ENCODE measurements at regions not wholly inside any gene's neighbourhood (a gene's known extent, or its start where the extent isn't known, plus 50 kb on each side); places are given as distances from the start of the nearest gene placed in this dataset.
"Not testable (repeated sequence)": the region's sequence is repeated elsewhere in the genome, so short reads cannot be mapped to it uniquely, and the experiment has no call there.

DNA sequence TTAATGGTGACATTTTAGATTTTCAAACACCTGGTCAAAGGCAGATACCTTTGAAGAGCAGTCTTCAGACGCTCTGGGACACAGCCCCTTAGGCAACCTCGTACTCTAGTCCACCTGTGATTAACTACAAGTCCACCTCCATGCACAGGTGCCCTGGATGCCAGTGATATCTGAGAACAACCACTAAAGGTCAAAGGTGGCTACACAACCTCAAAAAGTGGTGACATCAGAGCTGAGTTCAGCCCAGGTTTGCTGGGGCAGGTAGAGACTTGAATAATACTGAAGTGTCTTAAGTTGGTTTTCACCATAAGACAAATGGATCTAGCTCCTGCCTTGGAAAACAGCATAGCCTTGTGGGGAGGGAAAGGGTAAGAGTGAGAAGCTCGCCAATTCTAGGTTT is 143.4 kb upstream of the ADO start:
- no peak for DNase-seq (ENCODE audit: low read depth)

DNA sequence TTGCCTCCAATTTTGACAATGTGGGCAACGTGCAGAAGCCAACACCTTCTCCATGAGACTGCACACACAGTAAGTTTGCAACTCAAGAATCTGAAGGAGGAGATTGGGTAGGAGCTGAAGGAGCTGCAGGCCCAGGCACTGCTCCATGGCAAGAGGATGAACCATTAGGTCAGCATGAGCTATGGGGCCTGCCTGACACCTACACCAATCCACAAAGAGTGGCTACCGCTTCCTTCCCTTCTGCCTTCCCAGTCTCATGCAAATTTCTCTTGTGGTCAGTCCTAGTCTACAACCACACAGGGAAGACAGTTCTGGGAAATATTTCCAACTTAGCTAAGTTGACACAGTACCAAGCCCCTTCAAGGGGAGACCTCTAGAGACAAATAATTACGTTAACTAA is 142.0 kb upstream of the ADO start:
- DNase-seq (ENCODE audit: low read depth) = no peak

DNA sequence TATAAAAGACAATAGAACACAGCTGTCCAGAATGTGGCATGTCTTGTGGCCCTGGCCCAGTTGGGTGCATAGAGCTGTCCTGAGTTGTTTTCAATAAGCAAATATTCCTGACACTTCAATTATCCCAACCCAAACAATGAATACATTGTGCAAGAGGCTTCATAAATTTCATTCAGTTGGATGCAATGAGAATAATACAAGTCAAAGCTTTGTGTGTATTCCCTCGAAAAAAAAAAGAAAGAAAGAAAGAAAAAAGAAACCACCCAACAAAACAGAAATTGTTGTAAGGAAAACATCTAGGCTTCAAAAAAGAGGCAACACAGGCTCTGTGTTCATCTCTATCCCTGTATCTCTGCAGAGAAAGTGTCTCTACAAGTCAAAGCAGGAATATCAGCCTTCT is 138.7 kb upstream of the ADO start:
- DNase-seq (ENCODE audit: low read depth) = no peak

DNA sequence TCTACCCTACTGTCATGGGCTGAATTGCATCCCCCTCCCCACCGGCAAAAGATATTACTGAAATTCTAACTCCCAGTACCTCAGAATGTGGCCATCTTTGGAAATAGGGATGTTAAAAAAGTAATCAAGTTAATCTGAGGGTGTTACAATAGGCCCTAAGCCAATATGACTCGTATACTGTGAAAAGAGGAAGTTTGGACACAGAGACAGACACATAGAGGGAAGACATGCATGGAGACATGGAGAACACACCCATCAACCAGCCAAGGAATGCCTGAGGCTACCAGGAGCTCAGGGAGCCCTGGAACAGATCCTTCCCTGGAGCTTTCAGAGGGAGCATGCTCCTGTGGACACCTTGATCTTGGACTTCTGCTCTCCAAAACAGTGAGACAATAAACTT is 138.2 kb upstream of the ADO start:
- DNase-seq (ENCODE audit: low read depth) = no peak

DNA sequence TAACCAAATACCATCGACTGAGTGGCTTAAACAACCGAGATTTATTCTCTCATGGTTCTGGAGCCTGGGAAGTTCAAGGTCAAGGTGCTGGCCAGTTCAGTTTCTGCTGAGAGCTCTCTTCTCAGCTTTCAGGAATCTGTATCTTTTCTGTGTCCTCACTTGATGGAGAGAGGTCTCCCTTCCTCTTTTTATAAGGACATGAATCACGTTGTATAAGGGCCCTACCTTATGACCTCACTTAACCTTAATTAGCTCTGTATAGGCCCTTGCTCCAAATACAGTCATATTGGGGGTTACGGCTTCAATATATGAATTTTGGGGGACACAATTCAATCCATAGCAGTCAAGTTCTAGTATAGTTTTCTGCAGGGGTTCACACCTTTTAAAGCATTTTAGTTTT is 135.2 kb upstream of the ADO start:
- no peak for DNase-seq (ENCODE audit: low read depth)

DNA sequence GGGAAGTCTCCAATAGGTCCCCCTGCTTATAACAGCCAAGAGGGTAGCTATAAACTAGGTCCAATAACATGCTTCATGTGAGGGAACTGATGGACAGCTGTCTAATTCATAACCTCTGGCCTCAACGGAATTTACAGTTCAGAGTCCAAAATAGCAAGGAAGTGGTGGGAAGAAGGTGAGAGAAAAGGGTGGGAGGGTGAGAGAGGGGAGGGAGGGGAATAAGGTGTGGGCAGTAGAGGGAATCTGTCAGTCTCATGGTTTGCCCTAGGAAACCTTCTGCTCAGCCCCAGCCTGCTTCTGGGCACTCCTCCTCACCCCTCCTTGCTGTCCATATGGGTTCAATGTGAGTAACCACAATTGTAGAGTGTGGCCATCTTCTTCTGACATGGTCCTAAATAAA is 133.4 kb upstream of the ADO start:
- no peak for DNase-seq (ENCODE audit: low read depth)

DNA sequence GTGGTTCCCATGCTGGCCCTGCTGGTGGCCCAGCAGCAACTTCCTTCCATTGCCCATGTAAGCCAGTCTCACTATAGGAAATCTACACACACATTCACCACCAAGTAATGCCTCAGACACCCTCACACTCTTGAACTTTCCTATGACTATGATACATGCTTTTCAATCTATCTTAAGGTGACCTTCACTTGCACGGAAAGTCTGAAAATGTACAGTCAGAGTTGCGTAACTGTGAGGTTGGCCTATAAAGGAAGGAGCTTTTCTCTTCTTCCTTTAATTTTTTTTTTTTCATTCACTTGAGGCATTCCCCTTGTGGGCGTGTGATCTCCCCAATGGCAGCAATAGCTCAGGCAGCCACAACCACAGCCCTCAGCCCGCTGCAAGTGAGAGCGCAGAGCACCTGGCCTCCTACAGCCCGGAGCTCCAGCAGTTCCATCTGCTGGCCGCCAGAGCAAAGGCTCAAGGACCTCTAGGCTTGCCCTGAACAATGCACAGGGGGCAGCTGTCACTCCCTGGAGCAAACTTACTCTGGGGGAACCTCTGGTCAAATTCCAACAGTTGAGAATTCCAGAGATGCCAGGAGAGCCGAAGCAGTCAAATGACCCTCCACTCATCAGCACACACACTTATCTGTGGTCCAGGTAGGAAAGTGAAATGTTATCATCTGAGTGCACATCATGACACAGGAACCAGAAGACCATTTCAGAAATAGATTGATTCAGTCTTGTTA is 123.1 kb upstream of the ADO start:
- DNase-seq (ENCODE audit: low read depth) = peak; percentile 63

DNA sequence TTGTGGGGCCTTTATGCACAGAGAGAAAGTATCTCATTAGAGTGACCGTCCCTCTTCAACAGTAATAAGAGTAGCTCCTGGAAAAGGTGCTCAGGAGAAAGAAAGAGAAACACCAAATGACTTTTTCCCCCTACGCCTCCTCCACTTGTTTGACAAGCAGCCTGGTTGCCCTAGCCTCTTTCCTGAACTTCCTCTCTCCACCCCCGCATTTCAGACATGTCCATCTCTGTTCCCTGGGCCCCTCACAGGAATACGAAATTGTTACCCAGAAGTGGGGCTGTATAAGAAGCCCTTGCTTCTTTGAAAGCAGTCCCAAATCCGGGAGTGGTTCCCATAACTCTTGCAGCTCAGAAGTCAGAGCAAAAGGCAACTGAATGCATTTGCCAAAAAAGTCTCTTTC is 119.6 kb upstream of the ADO start:
- DNase-seq (ENCODE audit: low read depth) = no peak

DNA sequence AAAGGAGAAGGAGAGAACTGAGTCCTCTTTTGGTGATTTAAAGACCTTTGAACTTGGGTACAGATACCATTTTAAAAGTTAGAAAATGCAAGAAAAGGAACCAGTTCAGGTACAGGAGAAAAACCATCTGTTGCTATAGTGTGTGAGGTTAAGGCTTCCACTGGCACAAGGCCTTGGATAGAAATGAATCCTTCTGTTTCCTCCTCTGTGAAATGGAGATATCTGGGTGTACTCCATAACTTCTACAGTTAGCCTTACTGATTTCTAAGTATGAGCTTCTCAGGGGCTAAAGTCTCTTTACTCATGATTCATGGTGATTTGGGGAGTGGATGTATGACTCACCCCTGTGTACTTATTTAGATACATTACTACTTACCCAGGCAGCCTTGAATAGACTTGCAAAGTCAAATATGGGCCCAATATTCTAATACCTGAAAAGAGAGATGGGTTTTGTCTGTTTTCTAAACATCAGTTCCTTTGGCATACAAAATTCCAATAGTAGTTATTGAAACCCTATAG is 117.2 kb upstream of the ADO start:
- no peak for DNase-seq (ENCODE audit: low read depth)

DNA sequence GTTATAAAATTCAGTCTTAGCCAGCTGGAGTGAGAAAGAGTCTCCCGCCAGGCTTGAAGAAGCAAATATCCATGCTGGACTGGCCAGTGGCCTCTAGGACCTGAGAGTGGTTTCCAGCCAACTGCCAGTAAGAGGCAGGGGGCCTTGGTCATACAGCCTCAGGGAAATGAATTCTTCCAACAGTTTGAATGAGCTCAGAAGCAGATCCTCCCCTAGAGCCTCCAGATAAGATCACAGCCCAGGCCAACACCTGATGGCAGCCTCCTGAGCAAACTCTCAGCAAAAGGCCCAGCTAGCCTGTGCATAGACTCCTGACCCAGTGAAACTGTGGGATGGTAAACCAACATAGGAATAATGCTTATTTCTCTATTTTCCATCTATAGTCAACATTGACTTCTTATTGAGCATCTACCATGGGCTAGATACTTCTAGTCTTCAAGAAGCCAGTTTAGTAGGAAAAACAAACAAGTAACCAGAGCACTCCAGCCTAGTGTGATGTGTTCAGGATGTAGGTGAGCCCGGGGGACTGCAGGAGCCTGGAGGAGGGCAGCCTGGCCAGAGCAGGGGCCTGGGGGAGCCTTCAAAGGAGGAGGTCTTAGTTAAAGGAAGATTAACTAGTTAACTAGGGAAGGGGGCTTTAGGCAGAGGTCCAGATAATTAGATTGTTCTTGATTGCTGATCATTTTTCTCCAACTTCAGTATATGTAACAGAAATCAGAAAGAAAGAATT is 115.4 kb upstream of the ADO start:
- no peak for DNase-seq (ENCODE audit: low read depth)

DNA sequence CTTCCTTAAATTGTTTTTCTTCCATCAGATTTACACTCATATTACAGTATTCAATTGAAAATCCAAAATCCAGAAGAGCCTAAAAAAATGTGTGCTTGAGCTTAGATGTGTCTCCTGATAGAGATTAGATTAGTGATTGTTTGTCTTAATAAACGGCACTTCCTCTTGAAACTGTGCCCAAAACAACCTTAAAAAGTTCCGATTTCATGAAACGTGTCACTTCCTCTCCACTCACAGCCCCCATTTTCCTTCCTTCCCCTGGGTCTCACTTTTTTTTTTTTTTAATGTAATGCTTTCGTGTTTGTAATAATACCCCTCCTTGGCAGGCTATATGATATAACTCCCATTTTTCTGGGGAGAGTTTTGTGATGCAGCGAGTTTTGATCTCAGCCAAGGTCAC is 114.8 kb upstream of the ADO start:
- DNase-seq (ENCODE audit: low read depth) = no peak

DNA sequence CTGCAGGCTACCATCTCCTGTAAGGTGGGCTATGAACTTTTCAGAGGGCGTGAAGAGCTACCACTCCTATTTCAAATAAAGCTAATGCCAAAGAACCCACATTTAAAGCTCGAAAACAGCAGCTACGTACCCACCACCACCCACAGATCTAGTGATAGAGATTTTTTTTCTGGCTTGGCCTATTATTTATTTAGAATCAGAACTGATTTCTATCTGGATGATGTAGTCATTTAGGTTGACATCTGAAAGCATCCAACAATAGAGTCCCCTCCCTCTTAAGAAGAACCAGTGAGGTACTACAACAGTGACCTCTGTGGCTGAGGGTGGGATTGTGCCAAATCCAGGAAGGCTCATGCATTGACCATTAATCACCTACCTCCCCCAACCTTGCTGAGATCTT is 113.8 kb upstream of the ADO start:
- DNase-seq (ENCODE audit: low read depth) = no peak

DNA sequence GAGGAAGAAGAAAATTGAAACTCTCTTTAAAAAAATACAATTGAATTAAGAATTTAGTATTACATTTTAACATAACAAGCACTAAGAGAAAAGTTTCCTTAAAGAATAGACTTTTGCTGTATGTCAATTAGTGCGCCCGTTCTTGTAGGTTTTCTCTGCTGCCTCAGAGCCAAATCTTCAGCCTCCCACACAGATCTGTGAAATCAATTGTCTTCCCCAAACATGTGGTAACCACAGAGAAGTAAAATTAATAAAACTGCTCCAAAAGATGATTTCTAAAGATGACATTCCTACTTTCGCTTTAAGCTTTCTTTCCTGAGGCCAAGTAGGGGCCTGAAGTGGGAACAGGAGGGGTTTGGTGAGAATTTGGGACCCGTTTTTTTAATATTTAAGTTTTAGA is 113.2 kb upstream of the ADO start:
- DNase-seq (ENCODE audit: low read depth) = no peak

DNA sequence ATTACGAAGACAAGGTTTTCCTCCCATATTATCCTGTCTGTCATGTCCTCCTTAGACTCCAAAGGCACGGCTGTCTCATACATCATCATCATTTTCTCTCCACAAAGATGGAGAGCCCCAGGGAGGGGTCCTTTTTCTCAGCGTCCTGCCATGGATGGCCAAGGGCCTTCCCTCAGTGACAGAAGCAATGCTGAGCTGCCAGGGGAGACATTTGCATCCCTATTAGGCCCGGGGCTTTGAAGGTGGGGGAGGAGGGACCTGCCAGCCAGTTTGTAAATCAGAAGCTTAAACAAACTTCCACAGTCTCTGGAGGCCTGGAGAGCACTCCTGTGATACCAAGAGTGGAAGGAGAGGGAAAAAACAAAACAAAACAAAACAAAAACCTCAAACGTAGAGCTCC is 112.4 kb upstream of the ADO start:
- no peak for DNase-seq (ENCODE audit: low read depth)

DNA sequence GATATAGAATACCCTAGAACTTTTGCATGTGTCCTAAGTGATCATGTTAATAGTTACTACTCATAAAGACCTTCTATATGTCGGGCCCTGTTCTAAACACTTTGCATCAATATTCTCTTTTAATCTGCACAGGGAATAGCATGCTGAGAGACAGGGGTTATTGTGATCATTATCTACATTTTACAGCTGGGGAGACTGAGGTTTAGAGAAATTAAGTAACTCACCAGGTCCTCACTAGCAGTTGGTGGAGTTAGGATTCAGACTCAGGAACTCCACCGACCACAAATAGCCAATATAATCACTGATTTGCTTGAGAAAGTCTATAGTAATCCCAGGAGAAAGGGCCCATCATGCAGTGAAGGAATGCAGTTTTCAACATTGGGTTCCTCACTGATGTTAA is 111.2 kb upstream of the ADO start:
- DNase-seq (ENCODE audit: low read depth) = no peak

DNA sequence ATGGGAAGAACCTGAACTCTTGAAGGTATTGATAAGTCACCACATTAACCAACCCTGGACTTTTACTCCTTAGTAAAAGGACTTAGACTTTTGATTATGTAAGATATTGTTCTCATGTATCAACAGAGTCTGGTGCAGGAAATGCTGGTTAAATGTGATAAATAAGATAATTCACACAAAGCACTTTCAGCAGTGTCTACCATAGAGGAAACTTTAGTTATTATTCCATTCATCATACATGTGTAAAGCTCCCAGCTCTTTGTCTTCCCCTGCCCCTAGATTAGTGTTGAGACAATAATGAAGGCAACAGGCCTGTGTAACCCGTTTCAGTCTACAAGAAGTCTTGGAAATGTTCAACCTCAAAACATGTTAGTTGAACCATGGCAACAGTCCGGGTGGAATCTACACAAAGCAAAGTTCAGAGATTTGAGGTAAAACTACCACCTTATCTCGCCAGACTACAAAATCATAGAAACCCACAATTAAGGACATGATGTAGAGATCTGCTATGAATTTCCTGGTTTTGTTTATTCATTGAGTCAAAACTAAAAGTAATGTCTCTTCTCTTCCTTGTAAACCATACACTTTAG is 109.9 kb upstream of the ADO start:
- DNase-seq (ENCODE audit: low read depth) = no peak

DNA sequence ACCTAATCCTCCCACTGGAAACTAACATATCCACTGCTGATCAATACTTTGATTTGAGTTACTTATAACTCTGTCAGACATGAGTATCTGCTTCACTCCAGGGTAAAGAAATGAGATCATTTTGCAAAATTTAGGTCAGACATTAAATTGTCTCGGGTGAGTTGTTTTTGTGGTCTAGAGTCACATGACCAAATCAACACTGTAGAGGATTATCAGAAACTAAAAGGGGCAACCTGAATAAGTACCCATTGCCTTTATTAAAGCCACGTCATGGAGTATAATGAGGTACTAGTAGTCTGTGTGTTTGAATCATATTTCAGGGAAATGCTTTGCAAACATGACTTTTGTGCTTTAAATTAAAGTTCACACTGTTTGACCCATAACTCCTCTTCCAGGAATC is 107.7 kb upstream of the ADO start:
- DNase-seq (ENCODE audit: low read depth) = no peak

DNA sequence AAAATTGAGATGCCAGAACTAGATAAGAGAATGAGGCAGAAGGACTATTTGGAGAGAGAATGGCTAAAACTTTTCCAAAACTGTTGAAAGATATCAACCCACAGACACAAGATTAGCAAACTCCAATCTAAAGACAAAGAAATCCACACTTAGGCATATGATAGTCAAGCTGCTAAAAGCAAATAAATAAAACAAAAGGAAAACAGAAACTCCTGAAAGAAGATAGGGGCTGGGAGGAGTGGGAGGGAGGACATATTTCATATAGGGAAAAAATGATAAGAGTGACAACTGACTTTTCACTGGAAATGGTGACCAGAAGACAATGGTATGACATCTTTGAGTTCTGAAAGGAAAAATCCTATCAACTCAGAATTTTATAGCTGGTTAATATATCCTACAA is 105.4 kb upstream of the ADO start:
- no peak for DNase-seq (ENCODE audit: low read depth)

DNA sequence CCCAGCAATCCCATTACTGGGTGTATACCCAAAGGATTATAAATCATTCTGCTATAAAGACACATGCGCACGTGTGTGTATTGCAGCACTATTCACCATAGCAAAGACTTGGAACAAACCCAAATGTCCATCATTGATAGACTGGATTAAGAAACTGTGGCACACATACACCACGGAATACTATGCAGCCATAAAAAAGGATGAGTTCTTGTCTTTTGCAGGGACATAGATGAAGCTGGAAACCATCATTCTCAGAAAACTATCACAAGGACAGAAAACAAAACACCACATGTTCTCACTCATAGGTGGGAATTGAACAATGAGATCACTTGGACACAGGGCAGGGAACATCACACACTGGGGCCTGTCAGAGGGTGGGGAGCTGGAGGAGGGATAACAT is 100.4 kb upstream of the ADO start:
- DNase-seq (ENCODE audit: low read depth) = not testable (repeated sequence)

DNA sequence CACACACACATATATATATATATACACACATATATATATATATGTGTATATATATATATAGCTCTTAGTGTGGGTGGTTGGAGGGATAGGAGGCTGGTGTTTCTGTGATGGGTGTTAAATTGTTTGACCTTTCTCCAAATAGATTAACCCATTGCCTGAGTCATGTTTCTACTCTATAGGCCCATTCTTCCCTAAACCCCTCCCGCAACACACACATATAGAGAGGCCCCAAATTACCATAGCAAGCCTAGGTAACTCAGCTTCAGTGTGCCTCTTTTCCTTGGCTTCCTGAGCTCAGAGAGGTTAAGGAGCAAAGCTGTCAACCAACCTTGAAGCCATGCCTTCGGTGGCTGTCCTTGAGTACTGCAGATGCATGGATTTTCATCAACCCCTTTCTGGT is 98.7 kb upstream of the ADO start:
- DNase-seq (ENCODE audit: low read depth) = no peak

DNA sequence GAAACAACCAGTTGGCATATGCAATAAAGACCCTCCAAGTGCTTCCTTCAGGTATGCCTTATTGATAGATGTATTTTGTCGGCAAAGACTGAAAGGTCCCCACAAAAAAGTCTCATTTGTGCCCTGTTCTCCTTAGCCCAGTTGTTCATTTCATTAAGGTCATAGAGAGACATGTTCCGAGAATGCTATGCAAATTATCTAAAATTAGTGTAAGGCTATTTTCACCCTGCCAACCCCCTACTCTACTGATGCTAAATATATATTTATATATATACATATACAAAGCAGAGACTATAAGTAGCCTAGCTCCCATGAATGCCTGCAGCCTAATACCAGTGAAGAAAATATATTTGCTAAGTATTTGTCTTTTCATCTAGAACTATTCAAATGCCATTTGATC is 96.7 kb upstream of the ADO start:
- DNase-seq (ENCODE audit: low read depth) = no peak

DNA sequence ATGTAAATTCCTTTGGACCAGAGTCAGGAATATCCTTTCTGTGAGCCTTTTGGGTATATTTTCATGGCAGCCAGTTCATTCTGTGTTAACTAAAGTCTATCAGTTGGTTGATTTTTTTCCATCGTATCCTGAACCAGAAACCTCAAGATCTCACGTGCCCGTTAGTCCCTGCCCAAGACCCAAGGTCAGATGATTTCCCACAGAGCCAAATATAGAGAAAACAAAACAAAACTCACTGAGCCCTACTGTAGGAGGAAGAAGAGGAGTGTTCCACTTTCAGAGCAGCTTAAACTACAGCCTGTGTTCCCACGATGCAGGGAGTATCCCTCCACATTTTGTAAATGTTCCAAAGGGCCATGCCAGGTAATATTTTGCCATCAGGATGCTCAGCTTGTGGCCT is 96.0 kb upstream of the ADO start:
- DNase-seq (ENCODE audit: low read depth) = no peak

DNA sequence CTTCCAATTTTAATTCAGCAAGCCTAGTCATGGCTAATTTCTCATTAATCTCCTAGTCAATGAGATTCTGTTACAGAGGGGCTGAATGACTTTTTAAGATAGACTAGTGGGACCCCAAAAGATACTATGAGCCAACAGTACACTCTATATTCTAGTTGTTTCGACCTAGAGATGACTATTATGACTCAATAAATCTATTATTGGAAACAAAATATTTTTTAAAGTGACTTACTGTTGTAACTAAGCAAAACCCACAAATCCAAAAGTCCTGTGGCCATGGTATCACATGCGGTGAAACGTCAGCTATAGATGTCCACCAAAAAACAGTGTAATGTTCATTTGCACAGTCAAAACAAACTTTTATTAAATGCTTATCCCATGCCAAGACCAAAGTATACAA is 95.3 kb upstream of the ADO start:
- DNase-seq (ENCODE audit: low read depth) = no peak

DNA sequence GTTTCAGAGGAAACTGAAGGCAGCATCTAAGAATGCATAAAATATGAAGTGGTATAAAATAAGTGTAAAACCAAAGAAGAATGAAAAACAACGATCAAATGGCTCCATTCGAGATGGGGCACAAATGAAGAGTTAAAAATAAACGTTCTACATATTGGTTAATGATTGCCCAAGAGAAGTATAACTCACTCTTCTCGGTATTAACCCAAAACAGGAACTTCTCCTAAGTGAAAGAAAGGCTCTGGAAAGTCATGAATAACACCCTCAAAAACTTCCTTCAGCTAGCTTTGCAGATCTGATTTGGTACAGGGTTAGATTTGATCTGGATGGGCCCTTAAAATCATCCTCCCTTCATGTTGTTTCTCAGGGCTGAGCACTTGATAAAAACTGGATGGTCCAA is 94.3 kb upstream of the ADO start:
- DNase-seq (ENCODE audit: low read depth) = no peak
